Ectodermal cell (in vitro differentiated cells): ENCODE measurements at regions not wholly inside any gene's neighbourhood (a gene's known extent, or its start where the extent isn't known, plus 50 kb on each side); places are given as distances from the start of the nearest gene placed in this dataset.

Experiments used
- H3K27ac ChIP-seq: 2 replicates; pipeline ENCODE4 v1.7.0; 2013; ENCODE audit warnings: mild to moderate bottlenecking, low read depth, low read length; ENCODE audit not compliant: insufficient read depth, poor library complexity, severe bottlenecking
- H3K27me3 ChIP-seq: 2 replicates; pipeline ENCODE4 v1.7.0; 2013; ENCODE audit warnings: mild to moderate bottlenecking, low read length; ENCODE audit not compliant: insufficient read depth, control insufficient read depth, poor library complexity, severe bottlenecking
- H3K36me3 ChIP-seq: one replicate; pipeline ENCODE4 v1.7.0; 2013; ENCODE audit warnings: low read length; ENCODE audit not compliant: control insufficient read depth, insufficient read depth
- H3K4me1 ChIP-seq: one replicate; pipeline ENCODE4 v1.7.0; 2013; ENCODE audit warnings: low read length; ENCODE audit not compliant: control insufficient read depth, insufficient read depth
- H3K4me3 ChIP-seq: 2 replicates; pipeline ENCODE4 v1.7.0; 2013; ENCODE audit warnings: low read depth, low read length, control low read depth; ENCODE audit not compliant: insufficient read depth
- H3K9me3 ChIP-seq: 2 replicates; pipeline ENCODE4 v1.7.0; 2013; ENCODE audit warnings: mild to moderate bottlenecking, low read length, moderate library complexity; ENCODE audit not compliant: control insufficient read depth
- WGBS, 2 experiments: methylation state at CpG; one replicate each; pipeline ENCODE4 v1.1.7; 2013; ENCODE audit warnings: missing lambda C conversion rate in 2 of 2; 5-methylcytosine and 5-hydroxymethylcytosine counted together

DNA sequence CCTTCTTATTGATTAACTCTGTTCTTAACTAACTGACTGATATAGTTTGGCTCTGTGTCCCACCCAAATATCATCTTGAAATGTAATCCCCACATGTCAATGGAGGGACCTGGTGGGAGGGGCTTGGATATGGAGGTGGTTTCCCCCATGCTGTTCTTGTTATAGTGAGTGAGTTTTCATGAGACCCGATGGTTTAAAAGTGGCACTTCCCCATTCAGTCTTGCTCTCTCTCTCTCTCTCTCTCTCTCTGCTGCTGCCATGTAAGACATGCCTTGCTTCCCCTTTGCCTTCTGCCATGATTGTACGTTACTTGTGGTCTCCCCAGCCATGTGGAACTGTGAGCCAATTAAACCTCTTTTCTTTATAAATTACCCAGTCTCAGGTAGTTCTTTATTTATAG is 81.8 kb upstream of the SPACA1 start:
- Histone ChIP-seq H3K4me3 (no peak overlapping the region), H3K4me1 (no peaks in the 10 kb centered on the region), H3K27me3 (peaks cover 5% of the 10 kb centered on the region), H3K9me3 (no peaks in the 10 kb centered on the region), H3K36me3 (no peaks in the 10 kb centered on the region), H3K27ac (no peak overlapping the region)
- WGBS, 2 experiments, result 68 to 79% methylated on average over 2 of the region's 2 CpGs

DNA sequence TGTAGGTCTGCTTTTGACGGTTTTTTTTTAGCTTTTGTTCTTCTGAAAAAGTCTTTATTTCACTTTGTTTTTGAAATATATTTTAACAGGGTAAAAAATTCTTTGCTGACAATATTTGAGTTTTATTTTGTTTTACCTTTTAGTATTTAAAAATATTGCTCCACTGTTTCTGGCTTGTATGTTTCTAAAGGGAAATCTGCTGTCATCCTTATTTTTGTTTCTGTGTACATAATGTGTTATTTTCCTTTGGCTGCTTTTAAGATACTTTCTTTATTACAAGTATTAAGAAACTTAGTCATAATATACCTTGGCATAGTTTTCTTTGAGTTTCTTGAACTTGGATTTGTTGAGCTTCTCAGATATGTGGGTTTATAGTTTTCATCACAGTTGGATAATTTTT is 88.6 kb upstream of the SPACA1 start:
- Histone ChIP-seq H3K36me3 (no peaks in the 10 kb centered on the region), H3K4me3 (no peak overlapping the region), H3K27me3 (no peaks in the 10 kb centered on the region), H3K27ac (no peak overlapping the region), H3K4me1 (no peaks in the 10 kb centered on the region), H3K9me3 (no peaks in the 10 kb centered on the region)
- no CpG with 5 or more reads among the region's 1 CpG for WGBS, 2 experiments

DNA sequence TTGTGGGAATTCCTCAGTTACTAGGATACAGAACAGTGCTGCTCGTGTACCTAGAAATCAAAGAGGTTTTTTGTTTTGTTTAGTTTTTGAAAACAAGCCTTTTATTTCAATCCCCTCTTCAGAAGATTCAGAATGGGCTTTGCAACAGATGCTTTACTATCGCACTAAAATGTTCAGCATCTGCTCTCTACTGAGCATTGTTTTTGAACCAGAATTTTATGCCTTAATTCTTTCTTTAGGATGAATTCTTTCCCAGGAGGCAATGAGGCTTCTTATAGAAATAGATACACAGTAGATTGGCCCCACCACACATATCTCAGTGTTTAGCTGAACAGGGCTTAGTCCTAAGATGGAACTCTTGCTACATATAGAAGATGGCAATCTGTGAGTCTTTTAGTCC is 95.9 kb upstream of the SPACA1 start:
- H3K36me3 ChIP-seq, result no peaks in the 10 kb centered on the region
- H3K4me1 ChIP-seq, result no peaks in the 10 kb centered on the region
- H3K4me3 ChIP-seq, result no peak overlapping the region
- H3K27ac ChIP-seq, result no peak overlapping the region
- H3K9me3 ChIP-seq, result no peaks in the 10 kb centered on the region
- 86 to 88% methylated on average over 2 of the region's 2 CpGs for WGBS, 2 experiments
- no peaks in the 10 kb centered on the region for H3K27me3 ChIP-seq

DNA sequence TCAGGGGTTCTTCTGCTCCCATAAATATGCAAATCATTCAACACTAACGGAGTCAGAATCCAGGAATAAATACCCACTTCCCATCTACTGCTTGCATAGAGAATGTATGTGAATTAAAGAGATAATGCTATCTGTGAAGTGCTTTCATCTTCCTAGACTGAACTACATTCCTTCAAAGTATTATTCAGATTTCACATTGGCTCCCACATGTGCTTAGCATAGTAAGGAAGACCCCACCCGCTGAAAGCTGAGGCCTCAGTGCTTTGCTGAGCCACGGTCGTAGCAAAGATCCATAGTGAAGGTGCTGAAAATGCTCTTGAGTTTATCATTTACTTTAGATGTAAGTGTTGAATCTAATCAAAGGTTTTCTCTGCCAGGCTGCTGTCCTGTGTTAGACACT is 97.0 kb upstream of the SPACA1 start:
- H3K4me3 ChIP-seq, result no peak overlapping the region
- 88 to 95% methylated on average over 3 to 4 of the region's 4 CpGs for WGBS, 2 experiments
- no peaks in the 10 kb centered on the region for H3K36me3 ChIP-seq
- no peak overlapping the region for H3K27ac ChIP-seq
- H3K9me3 ChIP-seq, result no peaks in the 10 kb centered on the region
- no peaks in the 10 kb centered on the region for H3K27me3 ChIP-seq
- no peaks in the 10 kb centered on the region for H3K4me1 ChIP-seq

DNA sequence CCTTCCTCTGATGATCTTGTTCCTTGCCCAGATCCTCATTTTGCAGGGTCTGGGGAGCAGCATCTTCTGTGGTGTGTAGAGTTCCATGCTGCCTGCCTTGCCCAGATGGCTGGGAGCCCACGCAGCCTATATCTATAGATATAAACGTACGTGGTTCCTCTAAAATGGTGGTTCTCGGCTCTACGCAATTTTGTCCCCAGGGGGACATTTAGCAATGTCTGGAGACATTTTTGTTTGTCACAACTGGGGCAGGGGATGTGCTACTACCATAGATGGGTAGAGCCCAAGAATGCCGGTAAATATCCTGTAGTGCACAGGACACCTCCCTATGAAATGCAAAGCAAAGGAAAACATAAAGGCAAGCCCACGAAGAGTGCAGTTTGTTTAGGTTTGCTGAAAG is 98.4 kb upstream of the SPACA1 start:
- H3K4me3 ChIP-seq, result no peak overlapping the region
- H3K36me3 ChIP-seq, result no peaks in the 10 kb centered on the region
- WGBS, 2 experiments, result 95 to 96% methylated on average over 7 of the region's 7 CpGs
- no peaks in the 10 kb centered on the region for H3K27me3 ChIP-seq
- H3K9me3 ChIP-seq, result no peaks in the 10 kb centered on the region
- peaks cover 7% of the 10 kb centered on the region for H3K4me1 ChIP-seq
- no peak overlapping the region for H3K27ac ChIP-seq

DNA sequence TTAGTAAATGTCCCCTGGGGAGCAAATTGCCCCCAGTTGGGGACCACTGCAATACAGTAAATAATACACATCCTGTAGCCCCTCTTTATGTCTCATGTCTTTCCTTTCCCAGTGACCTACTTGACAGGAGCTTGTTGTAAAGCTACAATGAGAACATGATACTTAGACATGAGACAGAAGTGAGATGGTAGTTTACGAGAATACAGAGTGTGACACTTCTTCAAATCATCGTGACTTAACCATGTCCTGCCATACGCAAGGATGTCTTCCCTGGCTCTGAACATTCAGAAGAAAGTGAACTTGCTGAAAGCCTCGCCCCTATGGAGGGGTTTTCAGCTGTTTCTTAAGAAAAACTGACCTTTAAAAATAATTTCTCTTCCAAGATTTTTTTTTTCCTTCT is 101.0 kb upstream of the SPACA1 start:
- Histone ChIP-seq H3K4me3 (no peak overlapping the region), H3K9me3 (no peaks in the 10 kb centered on the region), H3K27me3 (no peaks in the 10 kb centered on the region), H3K4me1 (peaks cover 7% of the 10 kb centered on the region), H3K27ac (no peak overlapping the region), H3K36me3 (no peaks in the 10 kb centered on the region)
- 96% methylated on average over 4 of the region's 4 CpGs for WGBS, 2 experiments

DNA sequence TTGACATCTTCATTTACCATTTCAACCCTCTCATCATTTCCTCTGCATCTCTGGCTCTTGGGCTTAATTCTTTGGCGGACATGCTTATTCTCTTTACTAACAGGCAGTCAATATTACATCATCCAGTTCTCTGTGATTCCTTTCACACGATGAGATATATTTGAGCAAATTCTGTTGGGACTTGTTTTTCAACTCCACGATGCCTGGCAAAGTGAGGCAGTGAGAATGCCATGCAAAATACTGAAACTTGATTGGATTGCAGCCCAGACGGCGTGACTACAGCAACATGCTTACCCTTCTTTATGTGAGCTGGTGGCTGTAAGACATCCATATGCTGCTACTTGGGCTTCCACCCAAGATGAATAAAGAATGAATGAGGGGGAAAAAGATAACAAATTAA is 101.7 kb upstream of the SPACA1 start:
- 96% methylated on average over 5 of the region's 5 CpGs for WGBS, 2 experiments
- Histone ChIP-seq H3K9me3 (no peaks in the 10 kb centered on the region), H3K4me1 (peaks cover 7% of the 10 kb centered on the region), H3K36me3 (no peaks in the 10 kb centered on the region), H3K27me3 (no peaks in the 10 kb centered on the region), H3K4me3 (no peak overlapping the region), H3K27ac (no peak overlapping the region)

DNA sequence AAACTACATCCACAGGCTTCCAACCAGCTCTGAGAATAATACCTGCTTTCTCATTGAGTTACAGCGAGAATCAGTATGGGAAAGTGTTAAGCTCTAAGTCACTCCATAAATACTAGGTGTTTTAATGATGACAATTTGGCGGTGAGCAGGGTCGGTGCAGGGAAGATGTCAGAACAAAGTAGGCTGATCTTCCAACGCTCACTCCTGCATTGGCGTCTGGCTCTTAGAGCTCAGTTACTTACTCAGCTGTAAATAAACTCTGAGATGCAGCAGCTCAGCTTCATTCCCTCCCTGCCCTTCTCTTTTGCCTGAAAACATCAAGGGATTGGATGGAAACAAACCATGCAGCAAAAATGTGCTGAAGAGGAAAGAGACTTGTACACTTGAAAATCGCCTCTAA is 102.5 kb upstream of the SPACA1 start:
- Histone ChIP-seq H3K27me3 (no peaks in the 10 kb centered on the region), H3K27ac (no peak overlapping the region), H3K9me3 (no peaks in the 10 kb centered on the region), H3K4me3 (no peak overlapping the region), H3K4me1 (peaks cover 7% of the 10 kb centered on the region), H3K36me3 (no peaks in the 10 kb centered on the region)
- WGBS, 2 experiments, result 84 to 87% methylated on average over 5 to 6 of the region's 6 CpGs

DNA sequence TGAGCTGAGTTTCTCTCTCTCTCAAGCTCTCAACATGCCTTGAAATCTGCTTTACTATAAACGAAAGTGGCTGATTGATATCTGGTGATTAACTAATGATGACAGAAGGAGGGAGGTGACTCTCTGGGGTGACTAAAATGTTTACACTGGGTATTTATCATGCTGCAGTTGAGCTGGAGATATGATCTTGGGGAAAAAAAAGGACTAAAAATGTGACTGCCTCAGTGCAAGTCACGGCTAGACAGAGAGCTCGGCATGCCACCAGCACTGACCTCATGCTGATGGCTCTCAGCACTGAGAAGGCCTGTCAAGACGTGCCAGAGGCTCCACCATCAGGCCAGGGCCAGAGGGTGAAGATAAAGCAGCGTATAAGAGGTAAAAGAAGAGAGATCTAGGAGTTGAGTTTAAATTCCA is 103.1 kb upstream of the SPACA1 start:
- H3K4me3 ChIP-seq, result no peak overlapping the region
- WGBS, 2 experiments, result 45 to 59% methylated on average over 5 of the region's 5 CpGs

DNA sequence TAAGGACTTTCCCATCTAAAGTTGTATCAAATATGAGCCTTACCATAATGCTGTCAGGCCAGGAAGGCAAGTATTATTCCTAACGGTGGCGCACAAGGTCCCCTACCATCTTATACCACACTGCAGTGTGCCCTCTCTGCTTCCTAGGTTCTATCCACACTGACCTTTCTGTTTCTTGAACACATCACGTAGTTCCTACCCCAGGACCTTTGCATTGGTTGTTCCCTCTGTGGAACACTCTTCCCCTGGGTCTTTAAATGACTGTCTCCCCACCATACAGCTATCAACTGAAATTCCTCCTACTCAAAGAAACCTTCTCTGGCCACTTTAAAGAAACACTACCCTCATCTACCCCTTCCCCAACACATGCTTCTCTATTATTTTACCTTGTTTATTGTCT is 104.5 kb upstream of the SPACA1 start:
- no peaks in the 10 kb centered on the region for H3K9me3 ChIP-seq
- H3K4me1 ChIP-seq, result peaks cover 13% of the 10 kb centered on the region
- no peaks in the 10 kb centered on the region for H3K27me3 ChIP-seq
- no peaks in the 10 kb centered on the region for H3K36me3 ChIP-seq
- no peak overlapping the region for H3K4me3 ChIP-seq
- no peak overlapping the region for H3K27ac ChIP-seq
- WGBS, 2 experiments, result 90 to 91% methylated on average over 3 of the region's 3 CpGs

More for the DNA sequence above, 103.1 kb upstream of the SPACA1 start:
- Histone ChIP-seq H3K27ac (no peak overlapping the region), H3K9me3 (no peaks in the 10 kb centered on the region), H3K27me3 (no peaks in the 10 kb centered on the region), H3K36me3 (no peaks in the 10 kb centered on the region), H3K4me1 (peaks cover 12% of the 10 kb centered on the region)
